GM18951 (cell line): ENCODE measurements at regions not wholly inside any gene's neighbourhood (a gene's known extent, or its start where the extent isn't known, plus 50 kb on each side); places are given as distances from the start of the nearest gene placed in this dataset.
"Not testable (repeated sequence)": the region's sequence is repeated elsewhere in the genome, so short reads cannot be mapped to it uniquely, and the experiment has no call there.

Source experiments
- POLR2A ChIP-seq: IDR thresholded peaks from 4 replicates; pipeline ENCODE4 v1.6.1; 2011; ENCODE audit warnings: mild to moderate bottlenecking; ENCODE audit not compliant: insufficient read length, insufficient read depth; ENCODE audit errors: extremely low read depth
- in situ Hi-C: fragments of 300-500 bp; cut with MboI; formaldehyde crosslinking; loops from one replicate; pipeline ENCODE4 v1.12.0; 2022; ENCODE audit warnings: low sequenced_read_pairs, mixed read lengths, inconsistent platforms; ENCODE audit not compliant: unreplicated experiment

DNA sequence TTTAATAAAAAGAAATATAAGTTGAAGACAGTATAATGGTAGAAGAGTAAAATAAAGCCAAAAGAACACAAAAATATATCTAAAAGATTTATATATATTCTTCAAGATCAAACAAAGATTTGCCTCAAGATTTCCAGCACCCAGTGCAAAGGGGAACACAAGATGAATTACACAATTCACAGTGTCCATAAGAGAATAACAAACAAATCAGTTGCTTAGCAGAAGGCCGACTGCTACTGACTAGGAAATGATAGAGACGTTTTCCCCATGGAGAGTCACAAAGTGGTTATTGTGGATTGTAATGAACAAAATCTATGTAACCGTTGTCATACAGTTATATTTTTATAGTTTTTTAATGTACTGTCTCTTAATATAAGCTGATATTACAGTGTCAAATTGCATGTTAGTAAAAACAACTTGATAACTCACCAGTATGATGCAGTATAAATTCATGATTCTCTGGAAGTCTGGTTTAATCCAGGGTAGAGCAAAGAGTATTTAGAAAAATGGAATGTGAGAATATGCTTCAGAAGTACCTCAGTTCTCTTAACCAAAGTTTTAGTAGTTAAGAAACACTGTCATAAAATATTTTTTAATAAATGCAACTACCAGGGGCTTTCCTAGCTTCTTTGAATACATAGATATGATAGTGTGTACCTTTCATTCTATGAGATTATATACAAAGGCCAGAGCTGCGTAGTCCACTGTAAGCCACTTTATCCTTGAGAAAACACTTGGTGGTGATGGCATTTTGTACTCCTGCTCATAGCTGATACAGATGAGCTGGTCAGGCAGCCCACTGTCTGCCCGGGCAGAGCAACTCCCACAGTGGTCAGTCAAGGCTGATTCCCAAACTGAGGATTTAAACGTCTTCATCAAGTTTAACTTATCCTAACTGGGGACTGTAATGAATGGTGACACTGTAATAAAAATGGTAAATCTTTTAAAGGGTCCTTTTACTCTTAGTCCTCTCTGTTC is 180.5 kb upstream of the DTNA start:
- in situ Hi-C loops, result no loop called here
- no peak for TF ChIP-seq POLR2A

DNA sequence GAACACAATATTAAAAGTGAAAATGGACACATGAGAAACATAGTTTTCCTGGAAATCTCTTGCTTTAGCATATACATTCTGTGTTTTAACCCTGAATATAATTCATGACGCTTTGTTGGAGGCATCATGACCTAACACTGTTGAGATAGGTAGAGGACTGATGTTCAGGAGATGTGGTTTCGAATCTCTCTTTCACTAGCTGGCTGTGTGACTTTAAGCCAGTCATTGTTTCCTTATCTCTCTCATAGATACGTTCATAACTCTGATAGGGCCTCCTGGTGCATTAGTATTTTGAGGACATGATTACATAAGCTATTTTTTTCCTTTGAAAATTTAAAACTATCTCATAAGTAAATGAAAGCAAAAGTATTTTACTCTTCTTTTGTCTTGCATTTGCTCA is 179.0 kb upstream of the DTNA start:
- TF ChIP-seq POLR2A, result no peak
- in situ Hi-C loops, result no loop called here

- in situ Hi-C loops, result not testable (repeated sequence)
These were observed 175.5 kb upstream of the DTNA start for GRCh38 chr18:34534642-34535041.

DNA sequence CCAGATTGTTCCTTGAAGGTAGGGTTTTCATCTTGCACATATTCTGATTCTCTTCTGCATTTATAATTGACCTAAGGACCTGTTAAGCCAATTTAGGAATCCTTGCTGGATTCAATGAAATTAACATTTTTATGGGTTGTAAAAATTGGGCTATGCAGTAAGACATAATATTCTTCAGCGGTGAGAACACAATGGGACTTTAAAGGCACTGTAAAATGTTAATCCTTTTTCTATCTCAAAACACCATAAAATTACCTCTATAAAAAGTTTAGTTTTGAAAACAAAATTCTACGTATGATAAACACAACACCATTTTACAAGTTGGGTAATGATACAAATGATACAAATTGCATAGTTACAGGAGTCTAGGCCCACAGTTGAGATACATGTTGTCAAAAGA is 169.2 kb upstream of the DTNA start:
- in situ Hi-C loops, result no loop called here
- TF ChIP-seq POLR2A, result no peak

DNA sequence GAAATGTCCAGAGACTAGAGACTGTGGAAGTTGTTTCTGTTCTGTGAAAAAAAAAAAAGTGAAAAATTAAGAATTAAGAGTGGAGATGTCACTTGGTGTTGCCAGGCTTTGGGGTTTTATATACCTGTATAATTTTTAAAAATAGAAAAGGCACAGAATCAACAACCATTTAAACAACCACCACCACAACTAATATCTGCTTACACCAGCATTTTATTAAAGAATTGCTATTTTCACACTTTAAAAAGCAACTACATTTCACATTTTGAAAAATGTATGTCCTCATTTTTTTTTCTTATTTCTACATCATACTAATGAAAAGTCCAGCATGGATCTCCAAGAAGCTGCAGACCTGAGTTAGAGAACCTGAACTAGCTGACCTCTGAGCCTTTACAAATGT is 167.5 kb upstream of the DTNA start:
- TF ChIP-seq POLR2A, result no peak
- in situ Hi-C loops, result no loop called here

DNA sequence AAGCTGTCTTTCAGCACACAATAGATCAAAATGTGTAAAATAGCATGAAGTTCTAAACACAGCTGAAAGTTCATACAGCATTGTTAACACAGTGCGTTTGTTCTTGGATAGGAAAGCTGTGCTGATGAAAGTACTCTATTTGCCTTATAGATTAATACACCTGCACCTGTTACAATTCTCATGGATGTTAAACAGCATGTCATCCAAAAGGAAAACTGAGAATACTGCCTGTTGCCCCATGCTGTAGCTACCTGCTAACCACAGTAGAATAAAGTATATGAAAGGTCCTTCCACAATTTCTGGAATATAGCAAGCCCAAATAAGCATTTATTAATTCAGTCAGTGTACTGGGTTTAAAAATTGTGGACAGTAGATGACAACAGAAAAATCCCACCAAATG is 166.7 kb upstream of the DTNA start:
- in situ Hi-C loops, result no loop called here
- TF ChIP-seq POLR2A, result no peak

- in situ Hi-C loops, result no loop called here
- TF ChIP-seq POLR2A, result no peak
These were observed 166.2 kb upstream of the DTNA start for GRCh38 chr18:34543945-34544344.

DNA sequence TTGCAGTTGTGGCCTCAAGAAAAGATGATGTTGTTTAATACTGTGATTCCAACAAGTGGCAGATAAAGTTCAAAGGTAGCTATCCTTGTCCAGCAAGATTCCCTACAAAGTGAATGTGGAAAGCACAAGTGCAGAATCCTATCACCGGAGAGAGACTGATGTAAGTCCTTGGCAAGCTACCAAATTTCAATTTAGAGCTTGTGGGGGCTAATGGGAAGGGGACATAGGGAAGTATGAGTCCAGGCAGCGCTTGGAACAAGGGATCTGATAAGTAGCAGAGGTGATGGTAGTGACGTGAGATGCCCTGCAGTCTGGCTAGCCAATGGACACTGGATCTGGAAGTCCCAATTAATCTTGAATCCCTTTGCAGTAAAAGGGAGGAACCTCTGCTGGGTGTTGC is 165.2 kb upstream of the DTNA start:
- TF ChIP-seq POLR2A, result no peak
- in situ Hi-C loops, result no loop called here

DNA sequence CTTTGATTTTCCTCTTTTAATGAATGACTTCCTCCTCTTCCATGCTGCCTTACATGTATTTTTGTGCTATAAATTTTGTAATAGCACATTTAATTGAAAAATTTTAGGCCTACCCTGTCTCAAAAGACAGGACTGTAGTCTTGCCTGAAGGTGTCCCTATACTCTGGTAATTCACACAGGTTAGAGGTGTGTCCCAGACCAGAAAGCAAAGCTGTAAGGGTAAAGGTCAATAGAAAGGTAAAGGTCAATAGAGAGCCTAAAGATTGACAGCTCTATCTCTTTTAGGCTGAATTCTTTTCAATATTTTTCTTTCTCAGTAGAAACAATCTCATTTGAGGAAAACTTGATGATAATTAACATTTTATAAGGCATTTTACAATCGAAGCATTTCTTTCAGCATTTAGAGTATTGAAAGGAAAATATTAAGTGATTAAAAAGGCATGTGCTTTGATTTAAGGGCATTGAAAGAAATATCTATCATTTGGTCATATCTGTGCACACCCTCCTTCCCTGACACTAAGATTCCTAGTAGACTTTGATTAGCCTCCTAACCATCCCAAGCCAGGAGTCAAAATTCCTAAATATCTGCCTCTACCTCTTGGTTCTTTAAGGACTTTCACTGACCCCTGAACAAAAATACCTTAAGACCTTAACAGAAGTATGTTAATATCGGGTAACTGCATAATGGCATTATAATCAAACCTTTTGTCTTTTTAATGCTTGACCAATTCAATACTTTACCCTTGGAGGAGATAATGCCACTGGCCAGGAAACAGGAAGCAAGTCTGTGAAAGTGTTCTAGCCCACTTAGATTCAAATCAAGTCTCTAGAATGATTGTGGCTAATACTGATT is 161.8 kb upstream of the DTNA start:
- no peak for TF ChIP-seq POLR2A

DNA sequence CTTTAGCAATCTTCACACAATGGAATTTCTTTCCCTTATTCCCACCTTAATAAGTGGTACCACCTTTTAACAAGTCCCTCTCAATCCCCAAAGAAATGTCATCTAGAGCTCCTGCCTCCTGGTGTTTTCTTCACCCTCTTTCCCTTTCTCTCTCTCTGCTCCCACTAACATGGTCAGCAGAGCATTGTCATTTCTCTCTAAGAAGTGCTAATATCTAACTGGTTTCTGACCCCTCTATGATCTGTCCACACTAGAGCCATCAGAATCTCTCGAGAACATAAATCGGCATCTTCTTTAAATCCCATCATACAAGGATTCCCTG is 161.2 kb upstream of the DTNA start:
- no peak for TF ChIP-seq POLR2A
- in situ Hi-C loops, result no loop called here

More for the DNA sequence above, 161.8 kb upstream of the DTNA start:
- in situ Hi-C loops, result no loop called here

GRCh38 chr18:34549367-34549766 is 160.7 kb upstream of the DTNA start:
- in situ Hi-C loops, result no loop called here
- no peak for TF ChIP-seq POLR2A

DNA sequence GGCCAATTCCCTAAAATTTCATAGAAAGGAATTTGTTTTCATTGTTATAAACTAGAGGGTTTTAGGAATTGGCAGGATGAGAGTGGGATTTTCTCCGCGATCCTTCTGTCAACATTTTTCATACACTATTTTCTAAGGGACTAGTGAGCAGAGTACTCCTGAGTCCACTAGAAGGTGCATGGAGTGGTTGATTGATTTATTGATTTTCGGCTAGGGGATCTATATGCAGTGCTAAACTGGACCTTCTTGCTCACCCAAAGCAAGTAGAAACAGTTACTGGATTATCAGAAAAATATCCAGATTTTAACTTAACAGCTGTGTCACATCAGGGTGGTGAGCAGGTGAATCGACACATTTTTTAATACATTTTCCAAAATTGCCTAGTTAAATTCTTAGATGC is 159.9 kb upstream of the DTNA start:
- no peak for TF ChIP-seq POLR2A
- in situ Hi-C loops, result no loop called here

DNA sequence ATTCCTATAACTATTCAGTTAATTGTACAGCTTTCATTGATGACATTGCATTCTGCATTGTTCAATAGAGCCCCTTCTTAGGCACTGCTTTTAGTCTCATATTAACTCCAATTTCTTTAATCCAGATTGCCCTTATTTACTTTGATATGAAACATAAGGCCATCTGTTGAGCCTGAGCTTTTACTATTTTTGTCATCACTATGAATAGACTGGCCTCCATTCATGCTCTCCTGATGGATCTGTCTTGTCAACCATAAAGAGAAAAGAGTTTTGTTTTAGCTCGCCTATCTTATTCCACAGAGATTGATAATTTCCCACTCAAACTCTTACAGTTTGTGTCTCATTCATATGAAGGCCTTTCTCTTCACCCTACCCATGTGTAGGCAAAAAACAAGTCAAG is 159.2 kb upstream of the DTNA start:
- in situ Hi-C loops, result no loop called here
- TF ChIP-seq POLR2A, result no peak

- in situ Hi-C loops, result no loop called here
- TF ChIP-seq POLR2A, result no peak
These were observed 158.3 kb upstream of the DTNA start for GRCh38 chr18:34551824-34552223.
